Lower leg skin (tissue), 4 donors: ENCODE measurements at regions not wholly inside any gene's neighbourhood (a gene's known extent, or its start where the extent isn't known, plus 50 kb on each side); places are given as distances from the start of the nearest gene placed in this dataset.

ENCODE experiments used
- DNase-seq, 2 donors: peaks; one replicate each; pipeline ENCODE4 v3.0.0-alpha.2; 2019; ENCODE audit warnings: low spot score in 2 of 2
- H3K4me3 ChIP-seq: fragments of 200-600 bp; sonication (generic); 2 replicates; pipeline ENCODE4 v1.5.1; 2017; ENCODE audit warnings: mild to moderate bottlenecking, low read depth; ENCODE audit not compliant: poor library complexity, severe bottlenecking
- CTCF ChIP-seq, 3 donors: fragments of 450-650 bp; IDR thresholded peaks; one replicate each; pipeline ENCODE4 v1.5.1; 2016; ENCODE audit warnings: antibody characterized with exemption in 3 of 3, mild to moderate bottlenecking in 3 of 3, moderate library complexity in 2 of 3
- POLR2A ChIP-seq, 2 donors: fragments of 450-650 bp; IDR thresholded peaks; one replicate each; pipeline ENCODE4 v1.6.1; 2016 to 2017; ENCODE audit warnings: antibody characterized with exemption in 2 of 2, mild to moderate bottlenecking in 1 of 2, moderate library complexity in 1 of 2
- WGBS, 2 donors: methylation state at CpG; one replicate each; pipeline ENCODE4 v1.1.5; 2018; 5-methylcytosine and 5-hydroxymethylcytosine counted together
- intact Hi-C: fragments of 100-400 bp; cut with DNase I; formaldehyde crosslinking; loops from one replicate; pipeline ENCODE4 v1.15.0; 2023; ENCODE audit warnings: low total_unique reads

- WGBS, 2 donors, result 0 to 50% methylated on average over 1 of the region's 1 CpG
- H3K4me3 ChIP-seq, result no peak overlapping the region
- DNase-seq, result no peak
- TF ChIP-seq POLR2A (IDR thresholded peaks at IDR 0.05), result no peak
- TF ChIP-seq CTCF (IDR thresholded peaks at IDR 0.05), result no peak
- intact Hi-C loops, result no loop called here
These were observed 854.2 kb downstream of the SI start for GRCh38 chr3:164224126-164224525.

GRCh38 chr3:164222197-164222596, 856.1 kb downstream of the SI start:
- 47 to 48% methylated on average over 3 of the region's 3 CpGs for WGBS, 2 donors
- no peak for TF ChIP-seq POLR2A (IDR thresholded peaks at IDR 0.05)
- no peak for TF ChIP-seq CTCF (IDR thresholded peaks at IDR 0.05)
- intact Hi-C loops, result no loop called here

GRCh38 chr3:164221297-164221696, 857.0 kb downstream of the SI start:
- no peak for DNase-seq
- intact Hi-C loops, result no loop called here
- TF ChIP-seq POLR2A (IDR thresholded peaks at IDR 0.05) (no peak), CTCF (IDR thresholded peaks at IDR 0.05) (no peak)
- whole genome bisulfite sequencing, 2 donors, result 87 to 93% methylated on average over 1 of the region's 1 CpG
- no peak overlapping the region for H3K4me3 ChIP-seq

More at GRCh38 chr3:164222197-164222596, 856.1 kb downstream of the SI start:
- no peak overlapping the region for H3K4me3 ChIP-seq
- DNase-seq, result no peak

- no peak for DNase-seq
- 81 to 95% methylated on average over 1 of the region's 1 CpG for WGBS, 2 donors
- H3K4me3 ChIP-seq, result no peak overlapping the region
- no peak for TF ChIP-seq CTCF (IDR thresholded peaks at IDR 0.05)
- TF ChIP-seq POLR2A (IDR thresholded peaks at IDR 0.05), result no peak
- intact Hi-C loops, result no loop called here
These were observed 868.9 kb downstream of the SI start for GRCh38 chr3:164209363-164209762.

- WGBS, 2 donors, result 35 to 38% methylated on average over 2 of the region's 2 CpGs
- DNase-seq, result no peak
- intact Hi-C loops, result no loop called here
- H3K4me3 ChIP-seq, result no peak overlapping the region
- TF ChIP-seq CTCF (IDR thresholded peaks at IDR 0.05), result no peak
- TF ChIP-seq POLR2A (IDR thresholded peaks at IDR 0.05), result no peak
These were observed 869.5 kb downstream of the SI start for GRCh38 chr3:164208821-164209220.

- H3K4me3 ChIP-seq, result no peak overlapping the region
- 61 to 67% methylated on average over 2 of the region's 2 CpGs for WGBS, 2 donors
- DNase-seq, result no peak
- no peak for TF ChIP-seq POLR2A (IDR thresholded peaks at IDR 0.05)
- TF ChIP-seq CTCF (IDR thresholded peaks at IDR 0.05), result no peak
- intact Hi-C loops, result no loop called here
These were observed 870.2 kb downstream of the SI start for GRCh38 chr3:164208048-164208447.
